Erythroblast (primary cell): ENCODE measurements at regions not wholly inside any gene's neighbourhood (a gene's known extent, or its start where the extent isn't known, plus 50 kb on each side); places are given as distances from the start of the nearest gene placed in this dataset.

Experiments used
- GATA1 ChIP-seq: IDR thresholded peaks from 2 replicates; pipeline ENCODE4 v1.6.1; 2011; ENCODE audit warnings: low read depth, mild to moderate bottlenecking, control low read depth, low read length, moderate library complexity
- POLR2A ChIP-seq: IDR thresholded peaks from 2 replicates; pipeline ENCODE4 v1.6.1; 2011; ENCODE audit warnings: mild to moderate bottlenecking, low read length

- TF ChIP-seq POLR2A, result no peak
- TF ChIP-seq GATA1, result no peak
Measured at GRCh38 chr4:188534917-188535316, 395.7 kb downstream of the TRIML1 start.
